ENCODE measurements at regions not wholly inside any gene's neighbourhood (a gene's known extent, or its start where the extent isn't known, plus 50 kb on each side); places are given as distances from the start of the nearest gene placed in this dataset.
"Not testable (repeated sequence)": the region's sequence is repeated elsewhere in the genome, so short reads cannot be mapped to it uniquely, and the experiment has no call there.

GRCh38 chr9:11663913-11664312 is 1029.3 kb upstream of the TYRP1 start:
- no peak for DNase-seq (ENCODE audit: extremely low read depth, low read depth)
- no peak for TF ChIP-seq CTCF (IDR thresholded peaks at IDR 0.05; ENCODE audit: low read depth, low read length)

GRCh38 chr9:11676821-11677220 is 1016.4 kb upstream of the TYRP1 start:
- DNase-seq (ENCODE audit: extremely low read depth, low read depth), result no peak
- no peak for TF ChIP-seq CTCF (IDR thresholded peaks at IDR 0.05; ENCODE audit: low read depth, low read length)

GRCh38 chr9:11686733-11687132 is 1006.5 kb upstream of the TYRP1 start:
- TF ChIP-seq CTCF (IDR thresholded peaks at IDR 0.05; ENCODE audit: low read depth, low read length), result no peak

GRCh38 chr9:11697126-11697525 is 996.1 kb upstream of the TYRP1 start:
- TF ChIP-seq CTCF (IDR thresholded peaks at IDR 0.05; ENCODE audit: low read depth, low read length), result no peak
- no peak for DNase-seq (ENCODE audit: extremely low read depth, low read depth)

More at GRCh38 chr9:11686733-11687132, 1006.5 kb upstream of the TYRP1 start:
- DNase-seq (ENCODE audit: extremely low read depth, low read depth), result no peak

- no peak for TF ChIP-seq CTCF (IDR thresholded peaks at IDR 0.05; ENCODE audit: low read depth, low read length)
- no peak for DNase-seq (ENCODE audit: extremely low read depth, low read depth)
These were observed 991.5 kb upstream of the TYRP1 start for GRCh38 chr9:11701706-11702105.

- DNase-seq (ENCODE audit: extremely low read depth, low read depth), result no peak
- no peak for TF ChIP-seq CTCF (IDR thresholded peaks at IDR 0.05; ENCODE audit: low read depth, low read length)
These were observed 990.6 kb upstream of the TYRP1 start for GRCh38 chr9:11702548-11702947.

- DNase-seq (ENCODE audit: extremely low read depth, low read depth), result not testable (repeated sequence)
These were observed 989.0 kb upstream of the TYRP1 start for GRCh38 chr9:11704198-11704597.

GRCh38 chr9:11708899-11709298 is 984.3 kb upstream of the TYRP1 start:
- TF ChIP-seq CTCF (IDR thresholded peaks at IDR 0.05; ENCODE audit: low read depth, low read length), result no peak
- DNase-seq (ENCODE audit: extremely low read depth, low read depth), result no peak

Measured in AG09319 (cell line).